GM06990 (cell line): ENCODE measurements at regions not wholly inside any gene's neighbourhood (a gene's known extent, or its start where the extent isn't known, plus 50 kb on each side); places are given as distances from the start of the nearest gene placed in this dataset.

Experiments
- DNase-seq: peaks from one replicate; pipeline ENCODE4 v3.0.0-alpha.2; 2011; ENCODE audit not compliant: insufficient read length; ENCODE audit errors: extremely low read depth
- H3K27me3 ChIP-seq: replicated peaks from 2 replicates; pipeline ENCODE4 v1.6.0; 2011; ENCODE audit warnings: low read length; ENCODE audit not compliant: control insufficient read depth, insufficient read depth
- H3K36me3 ChIP-seq: 2 replicates; pipeline ENCODE4 v1.5.1; 2011; ENCODE audit warnings: low read length; ENCODE audit not compliant: control insufficient read depth, insufficient read depth
- H3K4me3 ChIP-seq: replicated peaks from 2 replicates; pipeline ENCODE4 v1.5.1; 2011; ENCODE audit warnings: low read depth, mild to moderate bottlenecking, control low read depth, low read length
- CTCF ChIP-seq: IDR thresholded peaks from 2 replicates; pipeline ENCODE4 v1.5.1; 2011; ENCODE audit warnings: low read length, control low read depth, mild to moderate bottlenecking, inconsistent platforms; ENCODE audit not compliant: insufficient read depth, poor library complexity, severe bottlenecking

- Histone ChIP-seq H3K4me3 (no peak overlapping the region), H3K27me3 (no peaks in the 10 kb centered on the region), H3K36me3 (no peaks in the 10 kb centered on the region)
- no peak for TF ChIP-seq CTCF
- DNase-seq, result no peak
These were observed 114.0 kb upstream of the FAR2 start for GRCh38 chr12:29035112-29035511.

DNA sequence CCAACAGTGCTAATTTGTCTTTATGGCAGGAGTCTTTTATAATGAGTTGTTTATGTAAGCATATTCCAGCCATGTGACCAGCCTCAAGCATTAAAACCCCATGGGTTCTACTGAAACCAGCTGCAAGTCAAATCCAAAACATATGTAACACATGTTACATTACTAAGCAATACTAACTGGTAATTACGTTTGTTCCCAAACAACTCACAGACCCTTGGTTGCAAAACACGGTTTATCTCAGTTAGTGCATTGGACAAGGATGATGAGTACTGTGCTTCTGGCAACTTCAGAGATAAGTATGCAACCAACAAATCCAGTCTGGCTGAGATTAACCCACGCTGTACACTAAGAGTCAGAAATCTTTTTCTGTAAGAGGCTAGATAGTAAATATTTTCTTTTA lies 110.1 kb upstream of the FAR2 start:
- H3K27me3 ChIP-seq, result no peaks in the 10 kb centered on the region
- no peaks in the 10 kb centered on the region for H3K36me3 ChIP-seq
- TF ChIP-seq CTCF, result no peak
- no peak for DNase-seq
- H3K4me3 ChIP-seq, result no peak overlapping the region

GRCh38 chr12:29041621-29042020 lies 107.5 kb upstream of the FAR2 start:
- no peak for DNase-seq

DNA sequence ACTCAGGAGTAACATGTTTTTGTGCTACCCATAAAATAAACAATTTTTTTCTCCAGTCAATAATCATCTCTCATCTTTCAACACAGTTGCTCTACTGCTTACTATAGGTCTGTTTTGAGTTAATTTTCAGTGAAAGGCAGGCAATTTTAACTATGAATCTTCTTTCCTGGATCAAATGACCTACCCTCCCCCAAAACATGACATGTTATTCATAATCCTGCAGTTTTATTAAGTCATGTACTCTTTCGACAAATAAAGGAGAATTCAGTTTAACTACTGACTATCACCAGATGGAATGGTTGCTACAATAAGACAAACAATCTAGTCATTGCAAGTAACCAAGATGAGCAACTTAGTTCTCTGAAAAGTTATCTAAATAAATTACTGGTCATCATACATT lies 106.0 kb upstream of the FAR2 start:
- no peak for TF ChIP-seq CTCF
- no peaks in the 10 kb centered on the region for H3K36me3 ChIP-seq
- no peaks in the 10 kb centered on the region for H3K27me3 ChIP-seq
- H3K4me3 ChIP-seq, result no peak overlapping the region
- DNase-seq, result no peak

More at GRCh38 chr12:29041621-29042020, 107.5 kb upstream of the FAR2 start:
- Histone ChIP-seq H3K27me3 (no peaks in the 10 kb centered on the region), H3K36me3 (no peaks in the 10 kb centered on the region), H3K4me3 (no peak overlapping the region)
- TF ChIP-seq CTCF, result no peak

GRCh38 chr12:29044799-29045198 lies 104.3 kb upstream of the FAR2 start:
- Histone ChIP-seq H3K4me3 (no peak overlapping the region), H3K36me3 (no peaks in the 10 kb centered on the region), H3K27me3 (no peaks in the 10 kb centered on the region)
- no peak for TF ChIP-seq CTCF
- no peak for DNase-seq

GRCh38 chr12:29048787-29049186 lies 100.3 kb upstream of the FAR2 start:
- Histone ChIP-seq H3K4me3 (no peak overlapping the region), H3K36me3 (no peaks in the 10 kb centered on the region), H3K27me3 (no peaks in the 10 kb centered on the region)
- TF ChIP-seq CTCF, result no peak
- no peak for DNase-seq
